AG10803 (cell line): ENCODE measurements at regions not wholly inside any gene's neighbourhood (a gene's known extent, or its start where the extent isn't known, plus 50 kb on each side); places are given as distances from the start of the nearest gene placed in this dataset.

Source experiments
- DNase-seq: peaks from one replicate; pipeline ENCODE4 v3.0.0; 2010; ENCODE audit warnings: low read depth
- H3K4me3 ChIP-seq: 2 replicates; pipeline ENCODE4 v1.5.1; 2011; ENCODE audit warnings: mild to moderate bottlenecking, low read length, control low read depth
- CTCF ChIP-seq: conservative IDR thresholded peaks from 2 replicates; pipeline ENCODE4 v1.5.1; 2011; ENCODE audit warnings: mild to moderate bottlenecking, low read length, control low read depth, inconsistent platforms

- no peak for DNase-seq
- no peak for TF ChIP-seq CTCF
- no peak overlapping the region for H3K4me3 ChIP-seq
Measured at GRCh38 chr16:51049678-51050376, 101.2 kb downstream of the SALL1 start.

- TF ChIP-seq CTCF: no peak
- DNase-seq: no peak
Measured at GRCh38 chr16:51049276-51049675, 101.8 kb downstream of the SALL1 start.

GRCh38 chr16:51048544-51048943 lies 102.5 kb downstream of the SALL1 start:
- no peak for TF ChIP-seq CTCF
- H3K4me3 ChIP-seq: no peak overlapping the region
- peak; percentile 8 for DNase-seq

More at GRCh38 chr16:51049276-51049675, 101.8 kb downstream of the SALL1 start:
- H3K4me3 ChIP-seq: no peak overlapping the region

GRCh38 chr16:51045794-51046193 lies 105.3 kb downstream of the SALL1 start:
- H3K4me3 ChIP-seq: no peak overlapping the region
- no peak for DNase-seq
- TF ChIP-seq CTCF: no peak

- DNase-seq: no peak
- H3K4me3 ChIP-seq: no peak overlapping the region
- TF ChIP-seq CTCF: no peak
Measured at GRCh38 chr16:51045186-51045585, 105.9 kb downstream of the SALL1 start.

GRCh38 chr16:51041546-51041945 lies 109.5 kb downstream of the SALL1 start:
- no peak for DNase-seq
- TF ChIP-seq CTCF: no peak

GRCh38 chr16:51040637-51041036 lies 110.4 kb downstream of the SALL1 start:
- DNase-seq: no peak
- H3K4me3 ChIP-seq: no peak overlapping the region
- TF ChIP-seq CTCF: no peak

More at GRCh38 chr16:51041546-51041945, 109.5 kb downstream of the SALL1 start:
- H3K4me3 ChIP-seq: no peak overlapping the region
